A549 (cell line): ENCODE measurements at regions not wholly inside any gene's neighbourhood (a gene's known extent, or its start where the extent isn't known, plus 50 kb on each side); places are given as distances from the start of the nearest gene placed in this dataset.

ENCODE experiments used
- FOSB ChIP-seq: fragments of 250-450 bp; sonication (Bioruptor Pico); IDR thresholded peaks from 2 replicates; pipeline ENCODE4 v1.5.0; 2020; ENCODE audit warnings: mild to moderate bottlenecking, moderate library complexity
- JUN ChIP-seq, 2 experiments: fragments of >200 bp; sonication (Bioruptor Twin); formaldehyde crosslinking; IDR thresholded peaks; 2 replicates in 1 of 2; 3 replicates in 1 of 2; pipeline ENCODE4 v1.6.1; 2016 to 2017
- KDM1A ChIP-seq: fragments of 200-600 bp; sonication (generic); IDR thresholded peaks from 2 replicates; pipeline ENCODE4 v1.6.1; 2016; ENCODE audit warnings: low read depth, mild to moderate bottlenecking
- RAD21 ChIP-seq, 2 experiments: fragments of >200 bp in 1 of 2; sonication (Bioruptor Twin) in 1 of 2; formaldehyde crosslinking in 1 of 2; IDR thresholded peaks in 1 of 2; conservative IDR thresholded peaks in 1 of 2; 2 replicates in 1 of 2; 3 replicates in 1 of 2; pipeline ENCODE4 v1.6.1; 2012 to 2018; ENCODE audit warnings: inconsistent platforms in 1 of 2
- TP53 ChIP-seq: fragments of 250-450 bp; sonication (Bioruptor Pico); IDR thresholded peaks from 2 replicates; pipeline ENCODE4 v1.5.0; 2021; ENCODE audit warnings: mild to moderate bottlenecking, moderate library complexity
- TF ChIP-seq, protein P1 (sequence below): fragments of >200 bp; sonication (Bioruptor Twin); formaldehyde crosslinking; IDR thresholded peaks from 3 replicates; pipeline ENCODE4 v1.5.1; 2016

DNA sequence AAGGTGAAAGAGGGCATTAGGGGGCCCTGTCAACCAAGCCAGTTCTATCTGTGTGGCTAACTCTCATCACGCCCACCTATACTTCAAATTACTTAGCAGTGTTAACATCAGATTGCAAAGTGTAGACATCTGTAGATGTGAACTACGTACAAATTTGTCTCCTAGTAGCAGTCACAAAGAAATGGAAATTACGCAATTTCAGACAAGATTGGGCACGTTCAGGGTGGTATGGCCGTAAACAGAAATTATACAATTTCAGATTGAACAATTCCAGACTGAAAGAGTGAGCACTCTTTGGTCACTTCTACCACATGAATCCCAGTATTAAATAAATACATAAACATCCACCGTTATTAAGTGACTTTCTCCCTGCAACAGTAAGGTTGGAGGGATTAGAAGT lies 592.7 kb upstream of the PSMD7 start:
- TF ChIP-seq, protein P1, sequence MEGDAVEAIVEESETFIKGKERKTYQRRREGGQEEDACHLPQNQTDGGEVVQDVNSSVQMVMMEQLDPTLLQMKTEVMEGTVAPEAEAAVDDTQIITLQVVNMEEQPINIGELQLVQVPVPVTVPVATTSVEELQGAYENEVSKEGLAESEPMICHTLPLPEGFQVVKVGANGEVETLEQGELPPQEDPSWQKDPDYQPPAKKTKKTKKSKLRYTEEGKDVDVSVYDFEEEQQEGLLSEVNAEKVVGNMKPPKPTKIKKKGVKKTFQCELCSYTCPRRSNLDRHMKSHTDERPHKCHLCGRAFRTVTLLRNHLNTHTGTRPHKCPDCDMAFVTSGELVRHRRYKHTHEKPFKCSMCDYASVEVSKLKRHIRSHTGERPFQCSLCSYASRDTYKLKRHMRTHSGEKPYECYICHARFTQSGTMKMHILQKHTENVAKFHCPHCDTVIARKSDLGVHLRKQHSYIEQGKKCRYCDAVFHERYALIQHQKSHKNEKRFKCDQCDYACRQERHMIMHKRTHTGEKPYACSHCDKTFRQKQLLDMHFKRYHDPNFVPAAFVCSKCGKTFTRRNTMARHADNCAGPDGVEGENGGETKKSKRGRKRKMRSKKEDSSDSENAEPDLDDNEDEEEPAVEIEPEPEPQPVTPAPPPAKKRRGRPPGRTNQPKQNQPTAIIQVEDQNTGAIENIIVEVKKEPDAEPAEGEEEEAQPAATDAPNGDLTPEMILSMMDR, result no peak
- TF ChIP-seq JUN (IDR thresholded peaks at IDR 0.05), result no peak
- TF ChIP-seq FOSB (CRISPR knock-in tag), result no peak
- TF ChIP-seq KDM1A, result no peak
- TF ChIP-seq RAD21 (conservative IDR thresholded peaks at IDR 0.05 in 1 of 2, IDR thresholded peaks at IDR 0.05 in 1 of 2), result no peak
- TF ChIP-seq TP53 (CRISPR knock-in tag), result no peak
